WTC11 (cell line): ENCODE measurements at regions not wholly inside any gene's neighbourhood (a gene's known extent, or its start where the extent isn't known, plus 50 kb on each side); places are given as distances from the start of the nearest gene placed in this dataset.

Experiments
- ATAC-seq: fragments of 200-7000 bp; cut with Tn5 transposase; 2 replicates; pipeline ENCODE4 v1.10.0; 2021; ENCODE audit warnings: mild to moderate bottlenecking, moderate library complexity
- CTCF ChIA-PET: fragments of 300-600 bp; sonication (Branson Sonifier 250); formaldehyde crosslinking; loops from one replicate; lab custom pipeline; 2021; ENCODE audit warnings: antibody characterized with exemption; lab: Charles Lee
- POLR2A ChIA-PET: fragments of 350-600 bp; sonication (Branson Sonifier 250); formaldehyde crosslinking; loops from one replicate; lab custom pipeline; 2021; ENCODE audit warnings: antibody characterized with exemption; lab: Charles Lee
- DNase-seq: peaks from one replicate; pipeline ENCODE4 v3.0.0; 2021; ENCODE audit warnings: low spot score
- H3K27ac Mint-ChIP-seq: 2 replicates; pipeline ENCODE4 v1.8.0; 2021; ENCODE audit warnings: mixed read lengths
- H3K27me3 Mint-ChIP-seq: 2 replicates; pipeline ENCODE4 v1.8.0; 2021; ENCODE audit warnings: low read depth, mild to moderate bottlenecking, moderate library complexity, mixed read lengths
- H3K36me3 Mint-ChIP-seq: 2 replicates; pipeline ENCODE4 v1.8.0; 2021; ENCODE audit warnings: mixed read lengths
- H3K4me1 Mint-ChIP-seq: 2 replicates; pipeline ENCODE4 v1.8.0; 2022; ENCODE audit warnings: mixed read lengths
- H3K4me3 Mint-ChIP-seq: 2 replicates; pipeline ENCODE4 v1.8.0; 2021; ENCODE audit warnings: mild to moderate bottlenecking, moderate library complexity, mixed read lengths
- H3K9me3 Mint-ChIP-seq: 2 replicates; pipeline ENCODE4 v1.8.0; 2021; ENCODE audit warnings: mixed read lengths
- ARID4B ChIP-seq: sonication (generic); formaldehyde crosslinking; IDR thresholded peaks from 2 replicates; pipeline ENCODE4 v1.8.0; 2023; ENCODE audit warnings: missing genetic modification reagents, mild to moderate bottlenecking, borderline replicate concordance
- ATF3 ChIP-seq: sonication (generic); formaldehyde crosslinking; conservative IDR thresholded peaks from 2 replicates; pipeline ENCODE4 v1.8.1; 2022; ENCODE audit warnings: mild to moderate bottlenecking, missing genetic modification reagents
- CDX4 ChIP-seq: fragments of 250-450 bp; sonication (Bioruptor Pico); IDR thresholded peaks from 2 replicates; pipeline ENCODE4 v1.9.0; 2021; ENCODE audit warnings: moderate library complexity, mild to moderate bottlenecking, inconsistent platforms, borderline replicate concordance
- ELF4 ChIP-seq: sonication (generic); formaldehyde crosslinking; IDR thresholded peaks from 2 replicates; pipeline ENCODE4 v1.8.1; 2022; ENCODE audit warnings: low read depth, mild to moderate bottlenecking, moderate library complexity, missing genetic modification reagents
- FOXJ3 ChIP-seq: sonication (generic); formaldehyde crosslinking; IDR thresholded peaks from 2 replicates; pipeline ENCODE4 v1.9.0; 2021; ENCODE audit warnings: missing genetic modification reagents, mild to moderate bottlenecking, borderline replicate concordance
- FOXP1 ChIP-seq: sonication (generic); formaldehyde crosslinking; IDR thresholded peaks from 2 replicates; pipeline ENCODE4 v1.8.0; 2022; ENCODE audit warnings: missing genetic modification reagents, mild to moderate bottlenecking, moderate library complexity, borderline replicate concordance
- GTF2I ChIP-seq: fragments of 250-450 bp; sonication (Bioruptor Pico); conservative IDR thresholded peaks from 2 replicates; pipeline ENCODE4 v1.4.0; 2021; ENCODE audit warnings: mild to moderate bottlenecking
- KAT7 ChIP-seq: sonication (generic); formaldehyde crosslinking; IDR thresholded peaks from 2 replicates; pipeline ENCODE4 v1.8.1; 2023; ENCODE audit warnings: missing genetic modification reagents, mild to moderate bottlenecking, borderline replicate concordance
- NFE2L1 ChIP-seq: sonication (generic); formaldehyde crosslinking; IDR thresholded peaks from 2 replicates; pipeline ENCODE4 v1.8.1; 2023; ENCODE audit warnings: missing genetic modification reagents
- NR3C1 ChIP-seq: sonication (generic); formaldehyde crosslinking; conservative IDR thresholded peaks from 2 replicates; pipeline ENCODE4 v1.8.1; 2023; ENCODE audit warnings: low read depth, mild to moderate bottlenecking, missing genetic modification reagents
- OVOL2 ChIP-seq: fragments of 250-450 bp; sonication (Bioruptor Pico); IDR thresholded peaks from 2 replicates; pipeline ENCODE4 v1.9.0; 2021; ENCODE audit warnings: mild to moderate bottlenecking, borderline replicate concordance
- PRRX2 ChIP-seq: fragments of 250-450 bp; sonication (Bioruptor Pico); IDR thresholded peaks from 2 replicates; pipeline ENCODE4 v1.8.0; 2021; ENCODE audit warnings: mild to moderate bottlenecking
- SMAD3 ChIP-seq: sonication (generic); formaldehyde crosslinking; IDR thresholded peaks from 2 replicates; pipeline ENCODE4 v1.8.0; 2022; ENCODE audit warnings: missing genetic modification reagents, mild to moderate bottlenecking, borderline replicate concordance
- SMAD4 ChIP-seq: sonication (generic); formaldehyde crosslinking; IDR thresholded peaks from 2 replicates; pipeline ENCODE4 v1.8.0; 2022; ENCODE audit warnings: mild to moderate bottlenecking, missing genetic modification reagents
- TCF7 ChIP-seq: sonication (generic); formaldehyde crosslinking; IDR thresholded peaks from 2 replicates; pipeline ENCODE4 v1.8.0; 2022; ENCODE audit warnings: mild to moderate bottlenecking, low read depth, missing genetic modification reagents, moderate library complexity
- TP53 ChIP-seq: sonication (generic); formaldehyde crosslinking; IDR thresholded peaks from 2 replicates; pipeline ENCODE4 v1.8.1; 2023; ENCODE audit warnings: mild to moderate bottlenecking, missing genetic modification reagents
- USF2 ChIP-seq: sonication (generic); formaldehyde crosslinking; IDR thresholded peaks from 2 replicates; pipeline ENCODE4 v1.8.1; 2023; ENCODE audit warnings: mild to moderate bottlenecking, missing genetic modification reagents, moderate library complexity
- ZNF121 ChIP-seq: sonication (generic); formaldehyde crosslinking; IDR thresholded peaks from 2 replicates; pipeline ENCODE4 v1.8.0; 2023; ENCODE audit warnings: missing genetic modification reagents
- ZNF138 ChIP-seq: sonication (generic); formaldehyde crosslinking; conservative IDR thresholded peaks from 2 replicates; pipeline ENCODE4 v1.8.1; 2022; ENCODE audit warnings: mild to moderate bottlenecking, moderate library complexity, missing genetic modification reagents
- ZNF263 ChIP-seq: sonication (generic); formaldehyde crosslinking; IDR thresholded peaks from 2 replicates; pipeline ENCODE4 v1.8.1; 2022; ENCODE audit warnings: low read depth, mild to moderate bottlenecking, moderate library complexity, missing genetic modification reagents
- ZNF396 ChIP-seq: fragments of 250-450 bp; sonication (Bioruptor Pico); IDR thresholded peaks from 2 replicates; pipeline ENCODE4 v1.8.0; 2021; ENCODE audit warnings: mild to moderate bottlenecking, moderate library complexity, borderline replicate concordance
- TF ChIP-seq, protein P1 (sequence below): sonication (generic); formaldehyde crosslinking; IDR thresholded peaks from 2 replicates; pipeline ENCODE4 v1.8.1; 2023; ENCODE audit warnings: mild to moderate bottlenecking, missing genetic modification reagents
- TF ChIP-seq, protein P2 (sequence below): sonication (generic); formaldehyde crosslinking; IDR thresholded peaks from 2 replicates; pipeline ENCODE4 v1.8.1; 2023; ENCODE audit warnings: mild to moderate bottlenecking, missing genetic modification reagents, moderate library complexity
- TF ChIP-seq, protein P3 (sequence below): sonication (generic); formaldehyde crosslinking; IDR thresholded peaks from 2 replicates; pipeline ENCODE4 v1.8.1; 2023; ENCODE audit warnings: mild to moderate bottlenecking, moderate library complexity, missing genetic modification reagents
- TF ChIP-seq, protein P4 (sequence below): fragments of 250-450 bp; sonication (Bioruptor Pico); IDR thresholded peaks from 2 replicates; pipeline ENCODE4 v1.8.0; 2021; ENCODE audit warnings: mild to moderate bottlenecking

- Mint-ChIP-seq H3K36me3 (no peaks in the 10 kb centered on the region), H3K4me3 (no peak overlapping the region), H3K27ac (no peak overlapping the region), H3K4me1 (peaks cover 25% of the 10 kb centered on the region), H3K27me3 (peaks cover 19% of the 10 kb centered on the region), H3K9me3 (peaks cover 13% of the 10 kb centered on the region)
- ATAC-seq = peak; percentile 88
- POLR2A ChIA-PET = interaction anchor here (0.5 kb wide), 1 partner anchor 473 kb away, joined by 4 read pairs; no protein-coding TSS in a partner anchor
- CTCF ChIA-PET = interaction anchor here (1.1 to 2.2 kb wide), 2 partner anchors 168 to 1364 kb away, joined by 3 to 7 read pairs; no protein-coding TSS in a partner anchor
- TF ChIP-seq, protein P1, sequence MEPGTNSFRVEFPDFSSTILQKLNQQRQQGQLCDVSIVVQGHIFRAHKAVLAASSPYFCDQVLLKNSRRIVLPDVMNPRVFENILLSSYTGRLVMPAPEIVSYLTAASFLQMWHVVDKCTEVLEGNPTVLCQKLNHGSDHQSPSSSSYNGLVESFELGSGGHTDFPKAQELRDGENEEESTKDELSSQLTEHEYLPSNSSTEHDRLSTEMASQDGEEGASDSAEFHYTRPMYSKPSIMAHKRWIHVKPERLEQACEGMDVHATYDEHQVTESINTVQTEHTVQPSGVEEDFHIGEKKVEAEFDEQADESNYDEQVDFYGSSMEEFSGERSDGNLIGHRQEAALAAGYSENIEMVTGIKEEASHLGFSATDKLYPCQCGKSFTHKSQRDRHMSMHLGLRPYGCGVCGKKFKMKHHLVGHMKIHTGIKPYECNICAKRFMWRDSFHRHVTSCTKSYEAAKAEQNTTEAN = no peak
- TF ChIP-seq TP53 (CRISPR knock-in tag) = no peak
- TF ChIP-seq TCF7 = no peak
- TF ChIP-seq, protein P2, sequence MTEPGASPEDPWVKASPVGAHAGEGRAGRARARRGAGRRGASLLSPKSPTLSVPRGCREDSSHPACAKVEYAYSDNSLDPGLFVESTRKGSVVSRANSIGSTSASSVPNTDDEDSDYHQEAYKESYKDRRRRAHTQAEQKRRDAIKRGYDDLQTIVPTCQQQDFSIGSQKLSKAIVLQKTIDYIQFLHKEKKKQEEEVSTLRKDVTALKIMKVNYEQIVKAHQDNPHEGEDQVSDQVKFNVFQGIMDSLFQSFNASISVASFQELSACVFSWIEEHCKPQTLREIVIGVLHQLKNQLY = no peak
- TF ChIP-seq ARID4B = no peak
- TF ChIP-seq KAT7 (CRISPR knock-in tag) = no peak
- no peak for TF ChIP-seq NR3C1 (CRISPR knock-in tag)
- no peak for TF ChIP-seq ZNF138 (CRISPR knock-in tag)
- TF ChIP-seq ZNF263 (CRISPR knock-in tag) = no peak
- TF ChIP-seq SMAD4 (CRISPR knock-in tag) = no peak
- no peak for TF ChIP-seq CDX4 (CRISPR knock-in tag)
- TF ChIP-seq USF2 = no peak
- TF ChIP-seq, protein P3, sequence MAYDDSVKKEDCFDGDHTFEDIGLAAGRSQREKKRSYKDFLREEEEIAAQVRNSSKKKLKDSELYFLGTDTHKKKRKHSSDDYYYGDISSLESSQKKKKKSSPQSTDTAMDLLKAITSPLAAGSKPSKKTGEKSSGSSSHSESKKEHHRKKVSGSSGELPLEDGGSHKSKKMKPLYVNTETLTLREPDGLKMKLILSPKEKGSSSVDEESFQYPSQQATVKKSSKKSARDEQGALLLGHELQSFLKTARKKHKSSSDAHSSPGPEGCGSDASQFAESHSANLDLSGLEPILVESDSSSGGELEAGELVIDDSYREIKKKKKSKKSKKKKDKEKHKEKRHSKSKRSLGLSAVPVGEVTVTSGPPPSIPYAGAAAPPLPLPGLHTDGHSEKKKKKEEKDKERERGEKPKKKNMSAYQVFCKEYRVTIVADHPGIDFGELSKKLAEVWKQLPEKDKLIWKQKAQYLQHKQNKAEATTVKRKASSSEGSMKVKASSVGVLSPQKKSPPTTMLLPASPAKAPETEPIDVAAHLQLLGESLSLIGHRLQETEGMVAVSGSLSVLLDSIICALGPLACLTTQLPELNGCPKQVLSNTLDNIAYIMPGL (CRISPR knock-in tag) = no peak
- no peak for TF ChIP-seq FOXJ3 (CRISPR knock-in tag)
- no peak for TF ChIP-seq ELF4
- TF ChIP-seq ZNF121 (CRISPR knock-in tag) = no peak
- peak; percentile 28 for DNase-seq
Measured at GRCh38 chr3:28835751-28836150, 445.1 kb upstream of the RBMS3 start.

DNA sequence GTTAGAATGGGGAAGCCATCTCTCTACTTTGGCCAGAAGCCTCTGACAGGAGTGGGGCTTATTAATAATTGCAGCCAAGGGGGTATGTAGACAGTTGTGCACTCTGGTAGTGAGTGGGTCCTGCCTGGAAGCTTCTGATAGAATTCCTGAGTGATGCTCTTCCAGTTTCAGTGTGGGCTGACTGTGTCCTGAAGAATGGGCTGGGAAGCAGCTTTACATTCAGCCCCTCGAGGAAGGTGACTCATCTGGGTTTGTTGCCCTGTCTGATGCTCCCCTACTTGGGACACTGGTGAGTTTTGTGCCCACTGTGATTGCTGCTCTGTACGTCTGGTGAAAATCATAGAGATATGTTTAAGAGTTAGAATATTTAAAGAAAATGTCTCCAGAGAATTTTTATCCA, 444.7 kb upstream of the RBMS3 start:
- H3K4me3 Mint-ChIP-seq = no peak overlapping the region
- no peaks in the 10 kb centered on the region for H3K36me3 Mint-ChIP-seq
- peaks cover 25% of the 10 kb centered on the region for H3K4me1 Mint-ChIP-seq
- ATAC-seq (no peak), DNase-seq (no peak)
- peaks cover 8% of the 10 kb centered on the region for H3K9me3 Mint-ChIP-seq
- ChIA-PET POLR2A (no interaction called here), CTCF (interaction anchor here (1.1 to 2.2 kb wide), 2 partner anchors 169 to 1363 kb away, joined by 3 to 7 read pairs; no protein-coding TSS in a partner anchor)
- no peak for TF ChIP-seq GTF2I (CRISPR knock-in tag)
- no peak for TF ChIP-seq ATF3 (CRISPR knock-in tag)
- TF ChIP-seq FOXP1 (CRISPR knock-in tag) = no peak
- TF ChIP-seq OVOL2 (CRISPR knock-in tag) = no peak
- no peak for TF ChIP-seq ZNF121 (CRISPR knock-in tag)
- TF ChIP-seq PRRX2 = no peak
- TF ChIP-seq SMAD3 (CRISPR knock-in tag) = no peak
- no peak for TF ChIP-seq ZNF396
- no peak for TF ChIP-seq NFE2L1 (CRISPR knock-in tag)
- TF ChIP-seq, protein P4, sequence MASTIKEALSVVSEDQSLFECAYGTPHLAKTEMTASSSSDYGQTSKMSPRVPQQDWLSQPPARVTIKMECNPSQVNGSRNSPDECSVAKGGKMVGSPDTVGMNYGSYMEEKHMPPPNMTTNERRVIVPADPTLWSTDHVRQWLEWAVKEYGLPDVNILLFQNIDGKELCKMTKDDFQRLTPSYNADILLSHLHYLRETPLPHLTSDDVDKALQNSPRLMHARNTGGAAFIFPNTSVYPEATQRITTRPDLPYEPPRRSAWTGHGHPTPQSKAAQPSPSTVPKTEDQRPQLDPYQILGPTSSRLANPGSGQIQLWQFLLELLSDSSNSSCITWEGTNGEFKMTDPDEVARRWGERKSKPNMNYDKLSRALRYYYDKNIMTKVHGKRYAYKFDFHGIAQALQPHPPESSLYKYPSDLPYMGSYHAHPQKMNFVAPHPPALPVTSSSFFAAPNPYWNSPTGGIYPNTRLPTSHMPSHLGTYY = no peak
- TF ChIP-seq ZNF138 (CRISPR knock-in tag) = no peak
- H3K27ac Mint-ChIP-seq = no peak overlapping the region
- peaks cover 19% of the 10 kb centered on the region for H3K27me3 Mint-ChIP-seq
